ENCODE measurements at regions not wholly inside any gene's neighbourhood (a gene's known extent, or its start where the extent isn't known, plus 50 kb on each side); places are given as distances from the start of the nearest gene placed in this dataset.

DNA sequence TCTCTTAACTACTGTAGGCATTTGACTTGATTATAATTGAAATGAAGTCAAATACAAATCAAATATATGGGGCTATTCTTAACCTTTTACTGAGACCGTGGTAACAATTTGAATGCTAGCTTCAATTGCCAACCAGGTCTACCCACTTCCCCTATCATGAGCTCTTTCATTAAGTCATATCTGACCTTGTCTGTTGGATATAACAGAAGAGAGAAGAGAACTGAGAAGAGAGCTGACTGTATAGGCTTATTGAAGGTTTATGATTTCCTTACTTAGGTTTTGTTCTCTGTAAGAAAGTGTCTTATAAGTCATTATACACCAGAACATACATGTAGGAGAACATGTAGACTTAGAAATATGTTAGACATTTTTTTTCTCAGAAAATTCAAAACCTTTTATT, 549.4 kb downstream of the COL12A1 start:
- TF ChIP-seq Cebpa-rat (IDR thresholded peaks at IDR 0.05): no peak
- H3K27me3 ChIP-seq: no peaks in the 10 kb centered on the region
- no peak overlapping the region for H3K27ac ChIP-seq
- H3K4me3 ChIP-seq: no peak overlapping the region
- no peaks in the 10 kb centered on the region for H3K4me1 ChIP-seq
- no peaks in the 10 kb centered on the region for H3K36me3 ChIP-seq
- H4K20me1 ChIP-seq: no peaks in the 10 kb centered on the region
- no peak overlapping the region for H3K9ac ChIP-seq
- H3K4me2 ChIP-seq: no peak overlapping the region
- peaks cover 8% of the 10 kb centered on the region; the same call in 1 of the 2 replicates for H3K9me3 ChIP-seq

DNA sequence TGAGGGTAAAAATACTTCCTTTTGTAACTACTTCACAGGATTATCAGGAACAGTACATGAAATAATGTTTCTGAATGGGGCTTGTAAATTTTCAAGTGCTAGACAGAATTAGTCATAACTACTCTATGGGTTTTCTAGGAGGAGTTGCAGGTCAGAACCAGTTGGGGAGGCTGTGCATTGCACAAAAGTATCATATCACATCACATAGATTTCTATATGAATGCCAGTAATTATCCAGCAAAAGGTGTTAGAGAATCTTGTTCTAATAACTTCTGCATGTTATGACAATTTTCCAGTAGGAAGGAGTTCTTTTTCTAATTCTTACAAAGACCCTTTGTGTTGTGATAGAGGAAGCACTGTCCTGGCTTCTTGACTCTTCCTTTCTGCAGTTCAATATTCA, 551.6 kb downstream of the COL12A1 start:
- Histone ChIP-seq H3K9me3 (no peaks in the 10 kb centered on the region), H3K4me1 (no peaks in the 10 kb centered on the region), H3K4me2 (no peak overlapping the region), H3K9ac (no peak overlapping the region), H3K27me3 (no peaks in the 10 kb centered on the region), H3K36me3 (no peaks in the 10 kb centered on the region), H3K4me3 (no peak overlapping the region), H3K27ac (no peak overlapping the region), H4K20me1 (no peaks in the 10 kb centered on the region)
- TF ChIP-seq Cebpa-rat (IDR thresholded peaks at IDR 0.05): no peak

DNA sequence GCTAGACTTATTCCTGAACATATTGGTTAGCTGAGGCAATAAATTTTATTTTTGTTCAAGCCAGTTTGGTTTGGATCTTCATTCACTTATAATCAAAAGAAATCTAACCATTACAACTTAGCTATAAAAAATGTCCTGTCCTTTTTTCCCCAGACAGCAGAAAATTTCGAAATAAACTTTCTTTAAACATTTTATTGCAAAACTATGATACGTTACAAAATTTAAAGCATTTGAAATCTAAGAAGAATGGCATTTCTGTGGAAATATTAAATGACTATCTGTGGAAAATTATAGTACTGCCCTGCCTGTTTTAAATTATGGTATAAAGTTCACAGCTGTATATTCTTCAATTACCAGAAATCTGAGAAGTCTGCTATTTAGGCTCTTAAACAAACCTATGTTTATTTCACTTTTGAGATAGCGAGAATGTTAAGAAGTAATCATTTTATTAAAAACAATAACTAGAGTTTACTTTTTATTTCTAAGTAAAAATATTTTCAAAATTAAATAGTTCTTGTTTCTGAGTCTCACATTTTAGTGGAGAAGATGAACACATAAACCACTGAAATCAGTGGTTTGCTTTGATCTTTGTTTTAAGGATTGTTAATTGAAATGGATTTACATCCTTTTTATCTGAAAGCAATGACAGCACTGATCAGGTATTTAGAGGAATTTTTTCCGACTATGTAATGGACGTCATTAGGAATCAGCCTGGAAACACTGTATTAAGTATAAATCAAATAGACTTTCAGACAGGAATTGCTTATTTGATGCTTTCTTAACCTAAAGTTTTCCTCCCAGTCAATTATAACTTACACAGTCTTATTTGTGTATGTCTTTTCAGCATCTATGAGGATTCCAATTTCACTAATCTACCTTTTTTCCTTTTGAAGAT, 553.7 kb downstream of the COL12A1 start:
- no peak overlapping the region for H3K27ac ChIP-seq
- H3K4me1 ChIP-seq: no peaks in the 10 kb centered on the region
- no peaks in the 10 kb centered on the region for H3K9me3 ChIP-seq
- no peak overlapping the region for H3K9ac ChIP-seq
- H4K20me1 ChIP-seq: no peaks in the 10 kb centered on the region
- no peak overlapping the region for H3K4me3 ChIP-seq
- no peak for TF ChIP-seq Cebpa-rat (IDR thresholded peaks at IDR 0.05)
- H3K4me2 ChIP-seq: no peak overlapping the region
- no peaks in the 10 kb centered on the region for H3K36me3 ChIP-seq
- H3K27me3 ChIP-seq: no peaks in the 10 kb centered on the region

- TF ChIP-seq Cebpa-rat (IDR thresholded peaks at IDR 0.05): no peak
- H3K27ac ChIP-seq: no peak overlapping the region
- no peaks in the 10 kb centered on the region for H3K4me1 ChIP-seq
- H3K36me3 ChIP-seq: no peaks in the 10 kb centered on the region
- no peak overlapping the region for H3K4me3 ChIP-seq
- no peaks in the 10 kb centered on the region for H4K20me1 ChIP-seq
- no peak overlapping the region for H3K9ac ChIP-seq
- H3K4me2 ChIP-seq: no peak overlapping the region
- H3K9me3 ChIP-seq: no peaks in the 10 kb centered on the region
- no peaks in the 10 kb centered on the region for H3K27me3 ChIP-seq
Measured at GRCh38 chr6:74650668-74651067, 555.2 kb downstream of the COL12A1 start.

- H3K27me3 ChIP-seq: no peaks in the 10 kb centered on the region
- no peak overlapping the region for H3K4me2 ChIP-seq
- no peak overlapping the region for H3K9ac ChIP-seq
- no peaks in the 10 kb centered on the region for H3K4me1 ChIP-seq
- no peaks in the 10 kb centered on the region for H3K9me3 ChIP-seq
- no peaks in the 10 kb centered on the region for H4K20me1 ChIP-seq
- no peak overlapping the region for H3K27ac ChIP-seq
- H3K36me3 ChIP-seq: no peaks in the 10 kb centered on the region
- no peak for TF ChIP-seq Cebpa-rat (IDR thresholded peaks at IDR 0.05)
- no peak overlapping the region for H3K4me3 ChIP-seq
Measured at GRCh38 chr6:74646461-74646860, 559.4 kb downstream of the COL12A1 start.

GRCh38 chr6:74645108-74645849, 560.6 kb downstream of the COL12A1 start:
- Histone ChIP-seq H3K4me2 (no peak overlapping the region), H3K9ac (no peak overlapping the region), H4K20me1 (no peaks in the 10 kb centered on the region), H3K9me3 (no peaks in the 10 kb centered on the region), H3K4me3 (no peak overlapping the region), H3K4me1 (no peaks in the 10 kb centered on the region), H3K36me3 (no peaks in the 10 kb centered on the region), H3K27ac (no peak overlapping the region), H3K27me3 (no peaks in the 10 kb centered on the region)
- no peak for TF ChIP-seq Cebpa-rat (IDR thresholded peaks at IDR 0.05)

DNA sequence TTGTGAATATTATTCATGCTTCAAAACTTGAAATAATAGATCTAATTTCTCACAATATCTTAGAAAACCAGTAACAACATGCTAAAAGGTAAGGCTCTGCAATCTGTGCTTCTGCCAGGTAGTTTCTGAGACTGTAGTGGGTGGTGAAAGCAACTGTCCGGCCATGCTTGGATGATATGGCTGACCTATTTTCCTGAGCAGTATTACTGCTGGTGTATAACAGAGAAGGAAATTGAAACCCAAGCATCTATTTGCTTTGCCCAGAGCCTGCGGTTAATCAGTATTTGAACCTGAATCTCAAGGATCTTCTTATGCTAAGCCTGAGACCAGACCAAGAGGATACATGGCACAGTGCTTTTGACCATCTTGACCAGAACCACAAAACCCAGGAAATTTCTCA, 563.8 kb downstream of the COL12A1 start:
- Histone ChIP-seq H3K4me1 (no peaks in the 10 kb centered on the region), H3K27ac (no peak overlapping the region), H3K27me3 (no peaks in the 10 kb centered on the region), H3K36me3 (no peaks in the 10 kb centered on the region), H3K4me3 (no peak overlapping the region), H3K4me2 (no peak overlapping the region), H3K9ac (no peak overlapping the region), H4K20me1 (no peaks in the 10 kb centered on the region), H3K9me3 (no peaks in the 10 kb centered on the region)
- no peak for TF ChIP-seq Cebpa-rat (IDR thresholded peaks at IDR 0.05)

DNA sequence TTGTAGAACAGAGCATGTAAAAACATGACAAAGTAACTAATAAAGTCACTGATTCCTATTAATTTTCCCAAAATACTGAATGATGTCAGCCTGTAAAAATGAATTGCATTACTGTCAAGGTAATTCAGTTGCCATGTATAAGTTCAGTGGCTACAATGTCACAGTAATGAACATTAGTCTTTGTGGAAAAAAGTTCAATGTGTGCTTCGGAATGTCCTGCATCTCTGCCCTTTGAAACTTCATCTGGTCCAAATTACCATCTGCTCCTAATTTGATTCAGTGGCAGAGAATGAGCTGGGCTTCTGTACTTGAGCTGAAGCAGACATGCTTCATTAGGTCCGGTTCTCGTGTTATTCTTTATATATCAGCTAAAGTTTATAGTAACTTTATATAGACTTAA, 567.4 kb downstream of the COL12A1 start:
- Histone ChIP-seq H3K36me3 (no peaks in the 10 kb centered on the region), H4K20me1 (no peaks in the 10 kb centered on the region), H3K27ac (no peak overlapping the region), H3K9ac (no peak overlapping the region), H3K4me3 (no peak overlapping the region), H3K4me2 (no peak overlapping the region), H3K27me3 (no peaks in the 10 kb centered on the region), H3K4me1 (no peaks in the 10 kb centered on the region), H3K9me3 (no peaks in the 10 kb centered on the region)
- no peak for TF ChIP-seq Cebpa-rat (IDR thresholded peaks at IDR 0.05)

DNA sequence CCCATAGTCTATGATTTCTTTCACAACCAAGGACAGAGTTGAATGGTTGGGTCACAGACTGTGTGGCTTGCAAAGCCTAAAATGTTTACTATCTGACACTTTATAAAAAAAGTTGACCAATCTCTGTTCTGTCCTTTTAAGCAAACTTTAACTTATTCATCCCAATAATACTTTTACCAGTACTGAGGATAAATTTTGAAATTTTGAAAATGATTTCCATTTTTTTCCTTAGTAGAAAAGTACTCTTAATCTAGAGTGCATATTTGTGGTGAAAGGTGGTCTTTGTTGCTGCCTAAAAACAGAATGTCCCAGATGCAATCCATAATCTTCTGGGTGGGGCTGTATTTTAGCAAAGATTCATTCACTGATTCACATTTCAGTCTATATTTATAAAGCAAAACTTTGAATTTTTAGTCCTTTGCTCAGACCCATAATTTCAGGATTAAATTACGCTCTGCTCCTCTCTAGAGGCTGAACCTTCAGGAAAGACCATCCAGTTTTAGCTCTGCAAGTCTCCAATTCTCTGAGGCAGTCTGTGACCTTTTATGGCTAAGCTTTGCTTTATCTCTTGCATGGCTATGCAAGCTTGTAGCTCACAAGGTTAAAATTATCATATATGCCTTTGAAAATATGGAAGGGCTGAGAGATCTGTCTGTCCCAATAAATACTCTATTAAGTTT, 573.5 kb downstream of the COL12A1 start:
- H3K9me3 ChIP-seq: no peaks in the 10 kb centered on the region
- no peaks in the 10 kb centered on the region for H3K4me1 ChIP-seq
- H3K36me3 ChIP-seq: no peaks in the 10 kb centered on the region
- no peak overlapping the region for H3K4me3 ChIP-seq
- H4K20me1 ChIP-seq: no peaks in the 10 kb centered on the region
- H3K27ac ChIP-seq: no peak overlapping the region
- H3K27me3 ChIP-seq: no peaks in the 10 kb centered on the region
- TF ChIP-seq Cebpa-rat (IDR thresholded peaks at IDR 0.05): no peak
- H3K4me2 ChIP-seq: no peak overlapping the region
- H3K9ac ChIP-seq: no peak overlapping the region

GRCh38 chr6:74631564-74631963, 574.3 kb downstream of the COL12A1 start:
- Histone ChIP-seq H3K27ac (no peak overlapping the region), H3K4me2 (no peak overlapping the region)
- TF ChIP-seq Cebpa-rat (IDR thresholded peaks at IDR 0.05): no peak

More at GRCh38 chr6:74631564-74631963, 574.3 kb downstream of the COL12A1 start:
- no peaks in the 10 kb centered on the region for H4K20me1 ChIP-seq
- H3K4me1 ChIP-seq: no peaks in the 10 kb centered on the region
- no peaks in the 10 kb centered on the region for H3K36me3 ChIP-seq
- no peak overlapping the region for H3K9ac ChIP-seq
- H3K27me3 ChIP-seq: no peaks in the 10 kb centered on the region
- H3K9me3 ChIP-seq: no peaks in the 10 kb centered on the region
- H3K4me3 ChIP-seq: no peak overlapping the region

Measured in BLaER1 (cell line).